CD4-positive, alpha-beta T cell treated with Interleukin-17A for 1 hour (primary cell): ENCODE measurements at regions not wholly inside any gene's neighbourhood (a gene's known extent, or its start where the extent isn't known, plus 50 kb on each side); places are given as distances from the start of the nearest gene placed in this dataset.
"Not testable (repeated sequence)": the region's sequence is repeated elsewhere in the genome, so short reads cannot be mapped to it uniquely, and the experiment has no call there.

Experiments used
- DNase-seq: peaks from one replicate; pipeline ENCODE4 v3.0.0-alpha.2; 2020

GRCh38 chr3:177358977-177359592 lies 161.8 kb upstream of the TBL1XR1 start:
- DNase-seq: peak; percentile 54

GRCh38 chr3:177359593-177360357 lies 162.5 kb upstream of the TBL1XR1 start:
- peak; percentile 97 for DNase-seq

GRCh38 chr3:177361081-177361938 lies 164.0 kb upstream of the TBL1XR1 start:
- DNase-seq: peak; percentile 23

- no peak for DNase-seq
Measured at GRCh38 chr3:177362626-177363025, 165.3 kb upstream of the TBL1XR1 start.

DNA sequence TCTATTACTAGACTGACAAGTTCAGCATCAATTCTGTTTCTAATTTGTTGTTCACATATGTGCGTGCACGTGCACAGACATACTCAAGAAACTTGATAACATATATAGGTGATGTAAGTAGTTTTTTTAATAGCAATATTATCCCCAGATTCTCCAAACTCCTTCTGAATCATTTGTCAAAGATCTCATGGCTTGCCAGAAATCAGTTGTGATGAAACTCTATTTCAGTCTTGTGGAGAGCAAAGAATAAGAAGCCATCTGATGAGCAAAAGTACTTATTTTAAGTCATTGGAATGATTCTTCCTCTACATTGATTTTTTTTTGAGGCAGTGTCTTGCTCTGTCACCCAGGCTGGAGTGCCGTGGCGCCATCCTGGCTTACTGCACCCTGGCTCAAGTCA lies 167.0 kb upstream of the TBL1XR1 start:
- DNase-seq: no peak

DNA sequence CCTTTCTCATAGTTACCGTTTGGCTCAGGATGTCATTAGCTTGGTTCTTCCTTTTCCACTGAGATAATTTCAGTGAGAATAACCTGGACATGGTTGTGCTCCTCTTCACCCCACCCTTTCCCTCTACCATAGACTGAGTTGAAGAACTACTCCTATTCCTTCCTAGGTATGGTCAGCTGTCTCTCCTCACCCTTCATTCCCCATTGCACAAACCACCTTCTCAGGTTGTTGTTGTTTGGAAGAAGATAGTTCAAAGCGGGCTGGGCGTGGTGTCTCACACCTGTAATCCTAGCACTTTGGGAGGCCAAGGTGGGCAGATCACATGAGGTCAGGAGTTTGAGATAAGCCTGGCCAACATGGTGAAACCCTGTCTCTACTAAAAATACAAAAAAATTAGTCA lies 168.0 kb upstream of the TBL1XR1 start:
- DNase-seq: not testable (repeated sequence)

DNA sequence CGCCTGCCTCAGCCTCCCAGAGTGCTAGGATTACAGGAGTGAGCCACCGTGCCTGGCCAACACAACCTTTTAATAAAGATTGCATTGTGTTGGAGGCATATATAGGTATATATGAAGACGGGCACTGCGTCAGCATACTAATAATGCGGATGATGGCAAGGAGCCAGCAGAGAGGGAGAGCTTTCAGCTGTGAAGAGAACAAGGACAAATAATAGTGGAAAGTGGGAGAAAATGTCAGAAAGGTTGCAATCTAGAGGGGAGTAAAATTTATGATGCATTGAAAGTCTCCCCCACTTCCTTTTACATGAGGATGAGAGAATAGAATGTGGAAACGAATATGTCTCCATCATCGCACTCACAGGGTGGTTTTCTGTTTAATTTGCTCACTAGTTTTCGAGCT lies 170.5 kb upstream of the TBL1XR1 start:
- DNase-seq: no peak

GRCh38 chr3:177370246-177370822 lies 173.1 kb upstream of the TBL1XR1 start:
- no peak for DNase-seq

DNA sequence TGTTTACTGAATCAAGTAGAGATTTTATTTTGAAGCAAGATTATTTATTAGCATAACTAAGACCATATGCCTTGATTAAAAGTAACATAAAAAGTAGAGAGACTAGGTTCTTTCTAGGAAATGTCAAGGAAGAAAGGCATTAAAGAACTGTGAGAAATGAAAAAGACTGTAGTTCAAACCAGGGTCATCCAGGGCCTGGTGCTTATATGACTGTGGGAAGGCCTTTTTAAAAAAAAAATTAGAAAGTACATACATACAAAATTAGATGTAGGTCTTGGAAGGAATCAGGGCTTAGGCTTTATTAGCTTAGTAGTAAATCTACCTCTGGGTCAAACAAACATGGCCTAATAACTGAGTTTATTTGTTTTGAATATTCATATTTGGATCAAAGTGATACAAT lies 173.9 kb upstream of the TBL1XR1 start:
- no peak for DNase-seq

- DNase-seq: no peak
Measured at GRCh38 chr3:177371888-177372287, 174.6 kb upstream of the TBL1XR1 start.

DNA sequence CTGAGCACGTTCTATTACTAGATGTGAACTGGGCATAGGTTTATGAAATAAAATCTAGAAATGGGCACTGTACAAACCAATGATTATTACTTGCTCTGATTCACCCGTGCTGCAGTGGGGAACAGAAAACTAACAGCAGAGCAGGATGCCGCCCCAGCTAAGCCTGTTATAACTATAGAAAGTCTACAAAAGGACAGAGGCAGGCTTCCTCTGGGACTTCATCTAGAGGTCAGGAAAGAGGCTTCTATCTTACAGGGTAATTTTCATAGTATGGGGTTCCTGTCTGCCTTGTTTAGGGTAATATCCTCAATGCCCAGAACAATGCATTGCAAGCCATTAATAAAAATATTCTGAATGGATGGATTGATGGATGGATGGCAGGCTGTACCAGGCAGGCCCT lies 177.0 kb upstream of the TBL1XR1 start:
- no peak for DNase-seq

GRCh38 chr3:177375316-177375715 lies 178.0 kb upstream of the TBL1XR1 start:
- no peak for DNase-seq

- DNase-seq: no peak
Measured at GRCh38 chr3:177377166-177377565, 179.9 kb upstream of the TBL1XR1 start.

- peak; percentile 50 for DNase-seq
Measured at GRCh38 chr3:177378168-177378567, 180.9 kb upstream of the TBL1XR1 start.

- DNase-seq: no peak
Measured at GRCh38 chr3:177379045-177379444, 181.8 kb upstream of the TBL1XR1 start.

- DNase-seq: no peak
Measured at GRCh38 chr3:177381070-177381469, 183.8 kb upstream of the TBL1XR1 start.

GRCh38 chr3:177382944-177383343 lies 185.7 kb upstream of the TBL1XR1 start:
- DNase-seq: no peak

- DNase-seq: no peak
Measured at GRCh38 chr3:177385186-177385585, 187.9 kb upstream of the TBL1XR1 start.

GRCh38 chr3:177385831-177386301 lies 188.6 kb upstream of the TBL1XR1 start:
- DNase-seq: no peak

- no peak for DNase-seq
Measured at GRCh38 chr3:177388209-177388608, 190.9 kb upstream of the TBL1XR1 start.

GRCh38 chr3:177394231-177395024 lies 197.1 kb upstream of the TBL1XR1 start:
- not testable (repeated sequence) for DNase-seq

- no peak for DNase-seq
Measured at GRCh38 chr3:177396733-177397132, 199.5 kb upstream of the TBL1XR1 start.
